ENCODE measurements at regions not wholly inside any gene's neighbourhood (a gene's known extent, or its start where the extent isn't known, plus 50 kb on each side); places are given as distances from the start of the nearest gene placed in this dataset.

DNA sequence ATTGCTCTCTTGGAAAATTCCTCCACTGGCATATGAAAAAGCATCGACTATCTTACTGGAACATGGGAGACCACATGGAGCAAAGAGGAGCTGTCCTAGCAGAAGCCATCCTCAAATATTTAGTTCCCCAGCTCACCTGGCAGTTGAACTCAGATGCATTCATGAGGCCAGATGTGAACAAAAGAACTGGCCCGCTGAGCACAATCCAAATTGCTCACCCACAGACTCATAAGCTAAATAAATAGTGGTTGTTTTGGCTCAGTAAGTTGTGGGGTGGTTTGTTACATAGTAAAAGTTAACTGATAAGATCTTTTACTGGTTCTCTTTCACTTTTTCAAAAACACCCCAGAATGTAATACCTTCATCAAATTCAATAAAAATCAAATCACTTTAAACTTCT lies 108.6 kb upstream of the CWC22 start:
- no peaks in the 10 kb centered on the region for H3K36me3 Mint-ChIP-seq (ENCODE audit: insufficient read depth)
- TF ChIP-seq CTCF (IDR thresholded peaks at IDR 0.05; ENCODE audit: unreplicated experiment): no peak
- no peaks in the 10 kb centered on the region for H3K4me1 Mint-ChIP-seq (ENCODE audit: low read depth)
- H3K27ac Mint-ChIP-seq: no peak overlapping the region
- no peaks in the 10 kb centered on the region for H3K27me3 Mint-ChIP-seq
- H3K4me3 Mint-ChIP-seq (ENCODE audit: low read depth): no peak overlapping the region
- DNase-seq (ENCODE audit: low spot score, unreplicated experiment): no peak
- H3K9me3 Mint-ChIP-seq (ENCODE audit: low read depth): no peaks in the 10 kb centered on the region

DNA sequence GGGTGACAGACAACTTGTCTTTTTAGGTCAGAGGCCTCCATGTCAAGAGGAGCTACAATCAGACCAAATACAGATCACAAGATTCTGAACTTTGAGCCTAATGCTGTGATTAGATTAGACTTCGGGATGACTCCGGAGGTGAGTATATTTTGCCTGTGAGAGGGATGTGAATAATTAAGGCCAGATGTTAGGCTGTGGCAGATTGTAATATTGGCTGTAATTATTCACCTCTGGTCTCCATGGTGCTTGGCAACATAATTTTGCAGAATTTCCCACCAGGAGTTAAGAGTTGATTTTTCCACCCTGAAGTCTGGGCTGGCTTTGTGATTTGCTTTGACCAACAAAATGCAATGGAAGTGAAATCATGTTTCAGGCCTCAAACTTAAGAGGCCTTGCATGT lies 108.2 kb upstream of the CWC22 start:
- no peak overlapping the region for H3K27ac Mint-ChIP-seq
- DNase-seq (ENCODE audit: low spot score, unreplicated experiment): no peak
- no peaks in the 10 kb centered on the region for H3K36me3 Mint-ChIP-seq (ENCODE audit: insufficient read depth)
- no peak for TF ChIP-seq CTCF (IDR thresholded peaks at IDR 0.05; ENCODE audit: unreplicated experiment)
- H3K4me1 Mint-ChIP-seq (ENCODE audit: low read depth): no peaks in the 10 kb centered on the region
- H3K4me3 Mint-ChIP-seq (ENCODE audit: low read depth): no peak overlapping the region
- H3K9me3 Mint-ChIP-seq (ENCODE audit: low read depth): no peaks in the 10 kb centered on the region
- no peaks in the 10 kb centered on the region for H3K27me3 Mint-ChIP-seq

DNA sequence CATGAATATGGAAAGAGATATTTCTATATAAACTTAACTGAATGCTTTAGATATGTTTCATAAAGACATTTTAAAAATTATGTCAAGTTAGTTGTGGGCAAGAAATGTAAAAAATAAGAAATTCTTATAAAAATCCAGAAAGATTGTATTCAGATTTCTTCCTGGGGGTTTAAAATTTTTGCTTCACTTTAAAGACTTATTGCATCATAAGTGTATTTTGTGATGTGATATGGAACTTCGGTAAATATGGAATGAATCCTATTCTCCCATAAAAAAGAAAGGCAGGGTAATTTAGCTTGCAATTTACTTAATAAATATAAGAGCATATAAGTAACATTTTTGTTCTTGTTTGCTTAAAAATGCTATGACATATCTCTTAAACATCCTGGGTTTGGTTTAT lies 104.8 kb upstream of the CWC22 start:
- TF ChIP-seq CTCF (IDR thresholded peaks at IDR 0.05; ENCODE audit: unreplicated experiment): no peak
- Mint-ChIP-seq H3K9me3 (ENCODE audit: low read depth) (no peaks in the 10 kb centered on the region), H3K4me3 (ENCODE audit: low read depth) (no peak overlapping the region), H3K36me3 (ENCODE audit: insufficient read depth) (no peaks in the 10 kb centered on the region), H3K27me3 (no peaks in the 10 kb centered on the region), H3K4me1 (ENCODE audit: low read depth) (no peaks in the 10 kb centered on the region), H3K27ac (no peak overlapping the region)
- DNase-seq (ENCODE audit: low spot score, unreplicated experiment): no peak

- H3K27me3 Mint-ChIP-seq: no peaks in the 10 kb centered on the region
- H3K4me3 Mint-ChIP-seq (ENCODE audit: low read depth): no peak overlapping the region
- DNase-seq (ENCODE audit: low spot score, unreplicated experiment): no peak
- no peak overlapping the region for H3K27ac Mint-ChIP-seq
- no peaks in the 10 kb centered on the region for H3K9me3 Mint-ChIP-seq (ENCODE audit: low read depth)
- TF ChIP-seq CTCF (IDR thresholded peaks at IDR 0.05; ENCODE audit: unreplicated experiment): no peak
- H3K4me1 Mint-ChIP-seq (ENCODE audit: low read depth): no peaks in the 10 kb centered on the region
- no peaks in the 10 kb centered on the region for H3K36me3 Mint-ChIP-seq (ENCODE audit: insufficient read depth)
These were observed 103.4 kb upstream of the CWC22 start for GRCh38 chr2:180110469-180110868.

DNA sequence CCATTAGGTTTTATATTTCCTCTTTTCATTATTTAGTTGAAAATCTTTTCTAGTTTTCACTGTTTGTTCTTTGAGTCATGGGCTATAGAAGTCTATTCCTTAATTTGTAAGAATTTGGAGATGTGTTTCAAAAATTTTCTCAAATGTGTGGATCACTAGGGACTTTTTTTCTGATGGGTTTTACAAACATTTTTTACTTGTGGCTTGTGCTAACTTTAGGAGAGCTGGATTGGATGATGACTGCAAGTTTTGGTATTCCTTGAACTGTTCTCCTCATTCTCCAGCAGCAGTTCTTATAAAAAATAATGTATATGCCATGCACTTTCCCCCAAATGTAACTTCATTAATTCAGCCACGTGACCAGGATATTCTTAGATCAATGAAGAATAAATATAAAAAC lies 94.7 kb upstream of the CWC22 start:
- no peak overlapping the region for H3K4me3 Mint-ChIP-seq (ENCODE audit: low read depth)
- H3K4me1 Mint-ChIP-seq (ENCODE audit: low read depth): no peaks in the 10 kb centered on the region
- no peak for TF ChIP-seq CTCF (IDR thresholded peaks at IDR 0.05; ENCODE audit: unreplicated experiment)
- no peak for DNase-seq (ENCODE audit: low spot score, unreplicated experiment)
- H3K27ac Mint-ChIP-seq: no peak overlapping the region
- H3K9me3 Mint-ChIP-seq (ENCODE audit: low read depth): peaks cover 3% of the 10 kb centered on the region
- H3K36me3 Mint-ChIP-seq (ENCODE audit: insufficient read depth): no peaks in the 10 kb centered on the region
- H3K27me3 Mint-ChIP-seq: no peaks in the 10 kb centered on the region

All from progenitor cell of endocrine pancreas (in vitro differentiated cells).